GM19455 (cell line): ENCODE measurements at regions not wholly inside any gene's neighbourhood (a gene's known extent, or its start where the extent isn't known, plus 50 kb on each side); places are given as distances from the start of the nearest gene placed in this dataset.

ENCODE experiments used
- ATAC-seq: cut with Tn5 transposase; IDR thresholded peaks from one replicate; pipeline ENCODE4 v1.9.1; 2021; ENCODE audit not compliant: unreplicated experiment

GRCh38 chr12:126706300-126706699 is 1560.7 kb upstream of the TMEM132C start:
- ATAC-seq = no peak

DNA sequence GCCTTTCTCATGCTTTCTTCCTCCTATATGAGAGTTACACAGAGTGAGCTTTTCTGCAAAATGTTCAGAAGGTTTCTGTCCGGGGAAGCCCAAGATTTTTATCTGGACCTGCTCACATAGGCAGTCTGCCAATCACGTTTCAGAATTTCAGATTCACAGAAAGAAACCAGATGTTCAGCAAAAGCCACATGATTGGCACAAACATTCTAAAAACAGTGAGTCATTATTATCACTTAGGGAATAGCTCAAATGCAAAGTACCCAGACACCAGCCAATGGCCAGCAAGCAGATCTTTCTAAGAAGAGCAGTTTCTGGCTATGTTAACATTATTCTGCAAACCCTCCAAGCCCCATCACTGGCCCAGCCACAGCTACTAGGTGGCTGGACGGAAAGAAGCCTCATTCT is 1558.5 kb upstream of the TMEM132C start:
- ATAC-seq = no peak

GRCh38 chr12:126718365-126718764 is 1548.6 kb upstream of the TMEM132C start:
- ATAC-seq = no peak

DNA sequence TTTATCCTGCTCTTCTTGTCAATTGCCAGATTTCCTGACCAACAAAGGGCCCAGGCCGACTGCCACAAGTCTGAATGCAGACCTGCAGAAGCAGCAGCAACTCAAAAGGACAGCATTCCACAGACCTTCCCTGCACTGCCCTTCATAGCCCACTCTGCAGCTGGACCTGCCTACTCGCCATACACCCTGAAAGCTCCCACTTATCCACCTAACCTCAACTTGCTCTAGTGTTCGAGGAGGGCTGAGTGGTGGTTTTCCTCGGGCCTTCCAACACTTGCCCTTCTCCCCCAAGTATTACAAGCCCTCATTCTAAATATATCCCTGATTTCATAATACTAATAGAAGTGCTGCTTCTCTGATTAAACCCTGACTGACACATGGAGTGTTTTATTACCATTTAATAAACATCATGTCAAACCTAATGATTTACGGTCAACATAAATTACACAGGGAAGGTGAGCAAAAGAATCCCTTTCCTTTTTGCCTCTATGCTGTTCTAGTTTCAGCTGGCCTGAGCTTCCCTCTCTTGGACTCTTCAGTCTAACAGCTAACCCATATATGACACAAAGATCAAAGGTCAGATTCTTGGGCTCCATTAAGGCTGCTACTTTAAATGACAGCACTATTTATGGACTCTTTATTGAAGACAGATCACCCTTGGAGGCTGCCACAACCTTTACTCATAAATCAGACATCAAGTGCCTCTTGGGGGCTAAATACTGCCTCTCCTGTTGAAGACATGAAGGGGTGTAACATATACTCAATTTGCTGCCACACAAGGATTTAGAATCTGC is 1546.9 kb upstream of the TMEM132C start:
- ATAC-seq = no peak

DNA sequence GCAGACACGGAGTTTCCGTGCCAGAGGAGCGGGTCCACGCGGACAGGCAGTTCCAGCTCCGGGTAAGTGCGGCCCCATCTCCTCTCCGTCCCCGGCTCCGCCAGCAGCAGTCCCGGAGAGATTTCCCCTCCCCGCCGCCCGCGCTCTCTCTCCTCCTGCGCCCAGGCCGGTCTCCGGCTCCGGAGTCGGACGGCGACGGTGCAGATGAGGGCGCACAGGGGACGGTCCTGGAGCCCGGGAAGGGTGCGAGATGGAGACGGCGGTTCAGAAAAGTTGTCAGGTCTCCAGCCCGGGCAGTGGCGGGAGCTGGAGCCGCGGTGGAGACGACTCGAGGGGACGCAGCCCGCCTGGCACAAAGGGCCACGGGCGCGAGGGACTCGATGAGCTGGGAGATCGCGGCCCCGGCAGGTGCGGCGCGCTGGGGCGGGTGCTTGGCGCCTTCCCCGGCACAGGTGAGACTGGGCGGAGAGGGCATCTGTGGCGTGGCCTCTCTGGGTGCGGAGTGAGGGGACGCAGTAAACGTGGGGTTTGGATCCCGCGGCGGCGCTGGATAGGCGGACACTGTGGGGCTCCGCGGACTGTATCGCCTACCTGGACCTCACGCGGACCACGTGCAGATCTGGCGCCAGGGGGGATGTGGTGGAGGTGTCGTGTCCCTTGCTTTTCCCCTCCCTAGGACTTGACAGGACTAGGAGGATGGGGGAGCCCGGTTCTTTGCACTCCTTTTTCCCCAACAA is 1540.3 kb upstream of the TMEM132C start:
- ATAC-seq = no peak

GRCh38 chr12:126727218-126728075 is 1539.5 kb upstream of the TMEM132C start:
- ATAC-seq = no peak

- ATAC-seq = no peak
Observed at GRCh38 chr12:126734296-126734695, 1532.7 kb upstream of the TMEM132C start.

GRCh38 chr12:126734710-126735109 is 1532.3 kb upstream of the TMEM132C start:
- no peak for ATAC-seq

DNA sequence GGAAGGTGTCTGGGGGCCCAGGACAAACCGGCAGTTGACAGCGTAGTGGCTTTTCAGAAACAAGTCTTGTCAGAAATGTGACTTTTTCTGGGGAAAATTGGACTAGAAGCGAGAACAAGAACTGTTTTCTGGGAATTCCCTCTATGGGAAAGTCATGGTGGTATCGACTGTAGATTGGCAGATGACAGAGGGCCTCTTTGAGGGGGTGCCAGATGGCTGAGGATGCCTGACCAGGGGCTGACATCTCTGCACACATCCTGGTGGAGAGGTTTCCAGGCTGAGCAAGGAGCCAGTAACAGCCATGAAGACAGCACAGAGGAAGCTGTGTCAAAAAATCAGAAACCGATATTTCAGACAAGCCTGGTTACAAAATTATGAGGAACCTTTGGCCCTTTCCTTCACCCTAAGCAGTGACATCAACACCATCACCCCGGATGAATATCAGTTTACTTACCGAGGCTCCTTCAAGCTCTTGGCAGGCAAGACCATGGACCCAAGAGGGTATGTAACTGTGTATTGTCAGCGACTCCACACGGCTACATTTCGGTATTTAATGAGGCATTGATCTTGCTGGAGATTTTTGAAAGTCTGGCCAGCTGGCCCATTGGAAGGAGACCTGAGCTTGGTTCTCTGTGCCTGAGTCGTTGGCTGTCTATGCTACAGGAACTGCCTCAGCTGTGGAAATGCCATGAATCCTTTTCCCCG is 1525.3 kb upstream of the TMEM132C start:
- no peak for ATAC-seq

DNA sequence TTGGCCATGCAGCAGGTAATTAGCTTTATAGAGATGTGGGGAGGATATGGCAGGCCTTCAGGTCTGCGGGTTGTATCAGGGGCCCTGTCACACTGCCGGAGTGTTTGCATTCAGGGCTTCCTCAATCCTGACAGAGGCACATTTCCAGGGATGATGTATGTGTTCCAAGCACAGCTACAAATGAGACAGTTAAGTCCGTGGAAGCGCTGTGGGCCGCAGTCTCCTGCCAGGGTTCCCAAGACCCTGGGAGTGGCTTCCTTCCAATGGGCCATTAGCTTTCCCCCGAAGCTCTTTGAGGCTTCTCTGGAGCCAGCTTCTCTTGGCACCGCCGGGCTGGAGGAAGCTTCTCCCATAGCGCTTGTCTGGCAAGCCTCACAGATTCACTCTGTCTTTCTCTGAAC is 1524.7 kb upstream of the TMEM132C start:
- ATAC-seq = no peak

GRCh38 chr12:126747530-126748149 is 1519.3 kb upstream of the TMEM132C start:
- ATAC-seq = peak; percentile 55

GRCh38 chr12:126752021-126752420 is 1514.9 kb upstream of the TMEM132C start:
- ATAC-seq = no peak

GRCh38 chr12:126757326-126757725 is 1509.6 kb upstream of the TMEM132C start:
- ATAC-seq = no peak

- ATAC-seq = no peak
Observed at GRCh38 chr12:126760092-126760491, 1506.9 kb upstream of the TMEM132C start.

DNA sequence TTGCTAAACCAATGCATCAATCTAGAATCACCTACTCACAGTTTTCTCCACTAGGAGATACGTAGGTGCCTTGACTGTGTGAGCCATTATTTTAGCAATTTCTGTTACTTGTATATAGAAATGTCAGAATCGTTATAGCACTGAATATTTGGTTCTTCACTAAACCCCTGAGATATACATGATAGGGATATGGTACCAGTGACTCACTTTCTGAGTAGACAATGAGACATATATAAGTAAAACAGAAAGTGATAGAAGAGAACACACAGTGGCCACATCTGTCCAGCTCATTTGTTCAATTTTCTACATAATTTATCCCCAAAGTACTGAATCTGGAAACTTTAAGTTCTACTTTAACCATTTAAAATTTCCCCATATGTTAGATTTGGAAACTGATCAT is 1505.5 kb upstream of the TMEM132C start:
- ATAC-seq = no peak

GRCh38 chr12:126762150-126762549 is 1504.8 kb upstream of the TMEM132C start:
- no peak for ATAC-seq

GRCh38 chr12:126763359-126763758 is 1503.6 kb upstream of the TMEM132C start:
- ATAC-seq = no peak

GRCh38 chr12:126767334-126767733 is 1499.6 kb upstream of the TMEM132C start:
- no peak for ATAC-seq

DNA sequence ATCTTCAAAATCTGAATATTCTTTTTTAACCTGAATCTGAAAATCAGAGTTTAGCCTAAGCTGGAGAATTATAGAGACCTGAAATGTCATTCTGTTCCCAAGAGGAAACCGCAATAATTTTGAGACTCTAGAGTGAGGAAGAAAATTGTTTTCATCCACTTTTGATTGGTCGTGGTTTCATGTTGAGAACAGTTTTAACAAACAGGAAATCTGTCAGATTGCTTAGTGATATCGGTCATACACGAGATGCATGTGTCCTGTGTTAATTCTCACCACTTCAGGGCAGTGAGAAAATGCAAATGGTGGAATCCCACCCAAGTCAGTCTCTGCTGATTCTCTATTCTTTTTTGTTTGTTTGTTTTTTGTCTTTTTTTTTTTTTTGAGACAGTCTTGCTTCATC is 1498.5 kb upstream of the TMEM132C start:
- peak; percentile 38 for ATAC-seq

DNA sequence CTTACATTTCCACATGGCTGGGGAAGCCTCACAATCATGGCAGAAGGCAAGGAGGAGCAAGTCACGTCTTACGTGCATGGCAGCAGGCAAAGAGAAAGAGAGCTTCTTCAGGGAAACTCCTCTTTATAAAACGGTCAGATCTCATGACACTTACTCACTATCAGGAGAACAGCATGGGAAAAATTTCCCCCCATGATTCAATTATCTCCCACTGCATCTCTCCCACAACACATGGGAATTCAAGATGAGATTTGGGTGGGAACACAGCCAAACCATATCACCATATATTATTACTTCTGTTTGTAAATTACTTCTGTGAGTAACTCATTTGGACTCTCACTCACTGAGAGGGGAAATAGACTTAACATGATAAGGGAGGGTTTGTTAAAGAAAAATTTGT is 1496.8 kb upstream of the TMEM132C start:
- ATAC-seq = no peak
